ENCODE measurements at regions not wholly inside any gene's neighbourhood (a gene's known extent, or its start where the extent isn't known, plus 50 kb on each side); places are given as distances from the start of the nearest gene placed in this dataset.

GRCh38 chr2:215622837-215623236, 187.0 kb upstream of the FN1 start:
- no peak for TF ChIP-seq CTCF (IDR thresholded peaks at IDR 0.05)
- TF ChIP-seq RELA (CRISPR knock-in tag; IDR thresholded peaks at IDR 0.05; ENCODE audit: borderline replicate concordance) = no peak
- TF ChIP-seq JAZF1 (CRISPR knock-in tag; IDR thresholded peaks at IDR 0.05) = no peak
- no peak for TF ChIP-seq USF1 (CRISPR knock-in tag; IDR thresholded peaks at IDR 0.05)
- TF ChIP-seq, protein P1, sequence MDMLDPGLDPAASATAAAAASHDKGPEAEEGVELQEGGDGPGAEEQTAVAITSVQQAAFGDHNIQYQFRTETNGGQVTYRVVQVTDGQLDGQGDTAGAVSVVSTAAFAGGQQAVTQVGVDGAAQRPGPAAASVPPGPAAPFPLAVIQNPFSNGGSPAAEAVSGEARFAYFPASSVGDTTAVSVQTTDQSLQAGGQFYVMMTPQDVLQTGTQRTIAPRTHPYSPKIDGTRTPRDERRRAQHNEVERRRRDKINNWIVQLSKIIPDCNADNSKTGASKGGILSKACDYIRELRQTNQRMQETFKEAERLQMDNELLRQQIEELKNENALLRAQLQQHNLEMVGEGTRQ (CRISPR knock-in tag; IDR thresholded peaks at IDR 0.05) = no peak
- TF ChIP-seq NR2C2 (CRISPR knock-in tag; IDR thresholded peaks at IDR 0.05) = no peak
- TF ChIP-seq ESRRA (CRISPR knock-in tag; IDR thresholded peaks at IDR 0.05; ENCODE audit: borderline replicate concordance) = no peak
- no peak for TF ChIP-seq SP1 (CRISPR knock-in tag; conservative IDR thresholded peaks at IDR 0.05)
- TF ChIP-seq NFATC4 (CRISPR knock-in tag; IDR thresholded peaks at IDR 0.05) = no peak
- TF ChIP-seq, protein P2, sequence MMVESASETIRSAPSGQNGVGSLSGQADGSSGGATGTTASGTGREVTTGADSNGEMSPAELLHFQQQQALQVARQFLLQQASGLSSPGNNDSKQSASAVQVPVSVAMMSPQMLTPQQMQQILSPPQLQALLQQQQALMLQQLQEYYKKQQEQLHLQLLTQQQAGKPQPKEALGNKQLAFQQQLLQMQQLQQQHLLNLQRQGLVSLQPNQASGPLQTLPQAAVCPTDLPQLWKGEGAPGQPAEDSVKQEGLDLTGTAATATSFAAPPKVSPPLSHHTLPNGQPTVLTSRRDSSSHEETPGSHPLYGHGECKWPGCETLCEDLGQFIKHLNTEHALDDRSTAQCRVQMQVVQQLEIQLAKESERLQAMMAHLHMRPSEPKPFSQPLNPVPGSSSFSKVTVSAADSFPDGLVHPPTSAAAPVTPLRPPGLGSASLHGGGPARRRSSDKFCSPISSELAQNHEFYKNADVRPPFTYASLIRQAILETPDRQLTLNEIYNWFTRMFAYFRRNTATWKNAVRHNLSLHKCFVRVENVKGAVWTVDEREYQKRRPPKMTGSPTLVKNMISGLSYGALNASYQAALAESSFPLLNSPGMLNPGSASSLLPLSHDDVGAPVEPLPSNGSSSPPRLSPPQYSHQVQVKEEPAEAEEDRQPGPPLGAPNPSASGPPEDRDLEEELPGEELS (CRISPR knock-in tag; IDR thresholded peaks at IDR 0.05) = no peak
- no peak for TF ChIP-seq FOXP1 (CRISPR knock-in tag; IDR thresholded peaks at IDR 0.05; ENCODE audit: borderline replicate concordance)
- no peak for TF ChIP-seq ATF2 (CRISPR knock-in tag; IDR thresholded peaks at IDR 0.05; ENCODE audit: borderline replicate concordance, low read depth)
